B cell (primary cell): ENCODE measurements at regions not wholly inside any gene's neighbourhood (a gene's known extent, or its start where the extent isn't known, plus 50 kb on each side); places are given as distances from the start of the nearest gene placed in this dataset.

Experiments
- ATAC-seq: fragments of 200-7000 bp; cut with Tn5 transposase; one replicate; pipeline ENCODE4 v1.10.0; 2021; ENCODE audit warnings: low read depth, mild to moderate bottlenecking, moderate number of reproducible peaks, moderate library complexity
- CTCF ChIA-PET: fragments of 350-600 bp; sonication (Branson Sonifier 250); formaldehyde crosslinking; loops from one replicate; lab custom pipeline; 2021; ENCODE audit warnings: antibody characterized with exemption, inconsistent platforms; lab: Charles Lee
- POLR2A ChIA-PET: fragments of 350-600 bp; sonication (Branson Sonifier 250); formaldehyde crosslinking; loops from one replicate; lab custom pipeline; 2021; ENCODE audit warnings: antibody characterized with exemption; lab: Charles Lee
- DNase-seq: peaks from one replicate; pipeline ENCODE4 v3.0.0; 2013
- H2AFZ ChIP-seq: 2 replicates; pipeline ENCODE4 v1.6.1; 2012; ENCODE audit warnings: mild to moderate bottlenecking, low read depth, low read length; ENCODE audit not compliant: insufficient read depth, poor library complexity, severe bottlenecking
- H3K27ac ChIP-seq, 2 donors: 1 replicate in 1 of 2; 2 replicates in 1 of 2; pipeline ENCODE4 v1.5.1; 2012 to 2013; ENCODE audit warnings: low read length in 2 of 2, mild to moderate bottlenecking in 2 of 2, moderate library complexity in 1 of 2
- H3K27me3 ChIP-seq, 4 experiments: fragments of 200-600 bp in 1 of 4; sonication (generic) in 1 of 4; replicated peaks in 1 of 4; 1 replicate in 2 of 4; 2 replicates in 2 of 4; pipeline versions ENCODE4 v1.6.1 to v1.7.0; 2013 to 2016; ENCODE audit warnings: low read length in 3 of 4, mild to moderate bottlenecking in 2 of 4, mixed read lengths in 1 of 4, moderate library complexity in 1 of 4; ENCODE audit not compliant: insufficient read depth in 4 of 4, control insufficient read depth in 3 of 4; ENCODE audit errors: control extremely low read depth in 1 of 4
- H3K36me3 ChIP-seq, 2 experiments: replicated peaks in 1 of 2; 1 replicate in 1 of 2; 2 replicates in 1 of 2; pipeline versions ENCODE4 v1.6.1 to v1.7.1; 2013; ENCODE audit warnings: low read length in 1 of 2; ENCODE audit not compliant: insufficient read depth in 2 of 2, control insufficient read depth in 1 of 2; ENCODE audit errors: control extremely low read depth in 1 of 2, extremely low read depth in 1 of 2
- H3K4me1 ChIP-seq, 2 donors: fragments of 200-600 bp in 1 of 2; sonication (generic) in 1 of 2; 1 replicate in 1 of 2; 2 replicates in 1 of 2; pipeline versions ENCODE4 v1.5.1 to v1.6.1; 2013 to 2017; ENCODE audit warnings: low read length in 2 of 2; ENCODE audit not compliant: control insufficient read depth in 2 of 2, insufficient read depth in 2 of 2
- H3K4me2 ChIP-seq: replicated peaks from 2 replicates; pipeline ENCODE3; 2012; ENCODE audit warnings: mild to moderate bottlenecking, low read depth, low read length; ENCODE audit not compliant: poor library complexity, severe bottlenecking
- H3K4me3 ChIP-seq, 5 experiments: fragments of 200-600 bp in 1 of 5; sonication (generic) in 1 of 5; 1 replicate in 3 of 5; 2 replicates in 2 of 5; pipeline versions ENCODE4 v1.5.1 to v1.7.0; 2011 to 2016; ENCODE audit warnings: low read length in 4 of 5, mild to moderate bottlenecking in 4 of 5, low read depth in 2 of 5, control low read depth in 1 of 5, moderate library complexity in 1 of 5; ENCODE audit not compliant: insufficient read depth in 1 of 5; ENCODE audit errors: control extremely low read depth in 1 of 5, extremely low read depth in 1 of 5
- H3K79me2 ChIP-seq: fragments of 200-600 bp; sonication (generic); one replicate; pipeline ENCODE4 v1.6.0; 2016; ENCODE audit warnings: low read length; ENCODE audit not compliant: control insufficient read depth, insufficient read depth
- H3K9ac ChIP-seq: fragments of 200-600 bp; sonication (generic); 2 replicates; pipeline ENCODE4 v1.6.1; 2017; ENCODE audit warnings: mild to moderate bottlenecking, low read length, moderate library complexity
- H3K9me3 ChIP-seq, 3 donors: one replicate each; pipeline versions ENCODE4 v1.6.1 to v1.7.1; 2013; ENCODE audit warnings: low read length in 2 of 3; ENCODE audit not compliant: control insufficient read depth in 2 of 3, insufficient read depth in 1 of 3; ENCODE audit errors: control extremely low read depth in 1 of 3
- H4K20me1 ChIP-seq: 2 replicates; pipeline ENCODE4 v1.6.0; 2012; ENCODE audit warnings: mild to moderate bottlenecking, low read length; ENCODE audit not compliant: insufficient read depth, control insufficient read depth, poor library complexity, severe bottlenecking
- H3K27ac Mint-ChIP-seq: one replicate; pipeline ENCODE4 v1.8.0; 2021; ENCODE audit warnings: mixed read lengths
- H3K27me3 Mint-ChIP-seq: one replicate; pipeline ENCODE4 v1.8.0; 2021; ENCODE audit warnings: mixed read lengths
- H3K4me1 Mint-ChIP-seq: one replicate; pipeline ENCODE4 v1.8.0; 2021; ENCODE audit warnings: mixed read lengths
- H3K4me3 Mint-ChIP-seq: one replicate; pipeline ENCODE4 v1.8.0; 2021; ENCODE audit warnings: mixed read lengths
- H3K9me3 Mint-ChIP-seq: one replicate; pipeline ENCODE4 v1.8.0; 2022; ENCODE audit warnings: mixed read lengths; ENCODE audit not compliant: insufficient read depth
- CTCF ChIP-seq: fragments of 200-600 bp; IDR thresholded peaks from one replicate; pipeline ENCODE4 v1.8.0; 2022; ENCODE audit warnings: antibody characterized with exemption, mild to moderate bottlenecking
- EZH2 ChIP-seq: IDR thresholded peaks from 2 replicates; pipeline ENCODE4 v1.6.1; 2012; ENCODE audit warnings: borderline replicate concordance, low read depth, mild to moderate bottlenecking, moderate library complexity, low read length; ENCODE audit not compliant: insufficient read depth, poor library complexity, severe bottlenecking
- WGBS: methylation state at CpG from one replicate; pipeline ENCODE4 v1.1.5; 2013; ENCODE audit warnings: missing lambda C conversion rate; ENCODE audit not compliant: insufficient coverage; 5-methylcytosine and 5-hydroxymethylcytosine counted together
- intact Hi-C: fragments of 100-400 bp; cut with micrococcal nuclease; formaldehyde crosslinking; loops from one replicate; pipeline ENCODE4 v1.10.0; 2022

GRCh38 chr2:75952173-75952572, 241.5 kb upstream of the GCFC2 start:
- Histone ChIP-seq H2AFZ (no peak overlapping the region), H3K4me1 (no peaks in the 10 kb centered on the region), H3K4me3 (no peak overlapping the region), H4K20me1 (no peaks in the 10 kb centered on the region), H3K36me3 (no peaks in the 10 kb centered on the region), H3K27ac (no peak overlapping the region), H3K4me2 (no peak overlapping the region), H3K27me3 (no peaks in the 10 kb centered on the region), H3K9ac (no peak overlapping the region), H3K9me3 (no peaks in the 10 kb centered on the region), H3K79me2 (no peaks in the 10 kb centered on the region)
- H3K27ac Mint-ChIP-seq, result no peak overlapping the region
- POLR2A ChIA-PET, result no interaction called here
- DNase-seq (no peak), ATAC-seq (no peak)
- H3K4me1 Mint-ChIP-seq, result no peaks in the 10 kb centered on the region
- H3K27me3 Mint-ChIP-seq, result no peaks in the 10 kb centered on the region
- CTCF ChIA-PET, result no interaction called here
- H3K9me3 Mint-ChIP-seq, result no peaks in the 10 kb centered on the region
- intact Hi-C loops, result no loop called here
- WGBS, result no CpG with 5 or more reads among the region's 1 CpG
- no peak overlapping the region for H3K4me3 Mint-ChIP-seq
- TF ChIP-seq EZH2 (no peak), CTCF (no peak)

- H3K36me3 ChIP-seq, result no peaks in the 10 kb centered on the region
- Mint-ChIP-seq H3K27me3 (no peaks in the 10 kb centered on the region), H3K27ac (no peak overlapping the region), H3K9me3 (no peaks in the 10 kb centered on the region), H3K4me3 (no peak overlapping the region), H3K4me1 (no peaks in the 10 kb centered on the region)
- H3K4me3 ChIP-seq, result no peak overlapping the region
- no peaks in the 10 kb centered on the region for H4K20me1 ChIP-seq
- H3K4me1 ChIP-seq, result no peaks in the 10 kb centered on the region
- TF ChIP-seq EZH2, result no peak
- TF ChIP-seq CTCF, result no peak
- ChIA-PET POLR2A (no interaction called here), CTCF (no interaction called here)
- no peaks in the 10 kb centered on the region for H3K27me3 ChIP-seq
- no peak overlapping the region for H3K9ac ChIP-seq
- no peak overlapping the region for H2AFZ ChIP-seq
- ATAC-seq, result no peak
- no peaks in the 10 kb centered on the region for H3K79me2 ChIP-seq
- H3K9me3 ChIP-seq, result no peaks in the 10 kb centered on the region
- DNase-seq, result no peak
- intact Hi-C loops, result no loop called here
- WGBS, result no CpG with 5 or more reads among the region's 4 CpGs
- no peak overlapping the region for H3K27ac ChIP-seq
- no peak overlapping the region for H3K4me2 ChIP-seq
These were observed 238.8 kb upstream of the GCFC2 start for GRCh38 chr2:75949385-75950030.
